ENCODE measurements at regions not wholly inside any gene's neighbourhood (a gene's known extent, or its start where the extent isn't known, plus 50 kb on each side); places are given as distances from the start of the nearest gene placed in this dataset.

GRCh38 chr2:183680573-183680972 lies 556.3 kb downstream of the NUP35 start:
- TF ChIP-seq POLR2AphosphoS5 (IDR thresholded peaks at IDR 0.05; ENCODE audit: borderline replicate concordance, low read depth, low read length) (no peak), EZH2 (IDR thresholded peaks at IDR 0.05) (no peak), FOXP2 (optimal IDR thresholded peaks at IDR 0.05; ENCODE audit: control extremely low read depth, extremely low read length, insufficient read depth) (no peak)
